ENCODE measurements at regions not wholly inside any gene's neighbourhood (a gene's known extent, or its start where the extent isn't known, plus 50 kb on each side); places are given as distances from the start of the nearest gene placed in this dataset.

GRCh38 chr6:71651636-71652035 is 234.7 kb upstream of the RIMS1 start:
- no peak overlapping the region for H3K4me3 ChIP-seq (ENCODE audit: control insufficient read depth, low read depth, low read length)
- no peak for TF ChIP-seq CTCF (IDR thresholded peaks at IDR 0.05; ENCODE audit: control insufficient read depth, insufficient read depth, low read depth, low read length, missing control alignments)
- DNase-seq (ENCODE audit: low read depth) = no peak

GRCh38 chr6:71656121-71656520 is 230.2 kb upstream of the RIMS1 start:
- H3K4me3 ChIP-seq (ENCODE audit: control insufficient read depth, low read depth, low read length) = no peak overlapping the region
- DNase-seq (ENCODE audit: low read depth) = no peak
- no peak for TF ChIP-seq CTCF (IDR thresholded peaks at IDR 0.05; ENCODE audit: control insufficient read depth, insufficient read depth, low read depth, low read length, missing control alignments)

GRCh38 chr6:71665931-71666330 is 220.4 kb upstream of the RIMS1 start:
- no peak overlapping the region for H3K4me3 ChIP-seq (ENCODE audit: control insufficient read depth, low read depth, low read length)
- DNase-seq (ENCODE audit: low read depth) = peak; percentile 14
- no peak for TF ChIP-seq CTCF (IDR thresholded peaks at IDR 0.05; ENCODE audit: control insufficient read depth, insufficient read depth, low read depth, low read length, missing control alignments)

- H3K4me3 ChIP-seq (ENCODE audit: control insufficient read depth, low read depth, low read length) = no peak overlapping the region
- no peak for TF ChIP-seq CTCF (IDR thresholded peaks at IDR 0.05; ENCODE audit: control insufficient read depth, insufficient read depth, low read depth, low read length, missing control alignments)
- DNase-seq (ENCODE audit: low read depth) = no peak
These were observed 213.5 kb upstream of the RIMS1 start for GRCh38 chr6:71672876-71673275.

- no peak overlapping the region for H3K4me3 ChIP-seq (ENCODE audit: control insufficient read depth, low read depth, low read length)
- DNase-seq (ENCODE audit: low read depth) = no peak
- TF ChIP-seq CTCF (IDR thresholded peaks at IDR 0.05; ENCODE audit: control insufficient read depth, insufficient read depth, low read depth, low read length, missing control alignments) = no peak
These were observed 211.0 kb upstream of the RIMS1 start for GRCh38 chr6:71675386-71675785.

- no peak overlapping the region for H3K4me3 ChIP-seq (ENCODE audit: control insufficient read depth, low read depth, low read length)
- DNase-seq (ENCODE audit: low read depth) = no peak
- no peak for TF ChIP-seq CTCF (IDR thresholded peaks at IDR 0.05; ENCODE audit: control insufficient read depth, insufficient read depth, low read depth, low read length, missing control alignments)
These were observed 210.1 kb upstream of the RIMS1 start for GRCh38 chr6:71676298-71676697.

- TF ChIP-seq CTCF (IDR thresholded peaks at IDR 0.05; ENCODE audit: control insufficient read depth, insufficient read depth, low read depth, low read length, missing control alignments) = no peak
- no peak for DNase-seq (ENCODE audit: low read depth)
- H3K4me3 ChIP-seq (ENCODE audit: control insufficient read depth, low read depth, low read length) = no peak overlapping the region
These were observed 208.3 kb upstream of the RIMS1 start for GRCh38 chr6:71678091-71678490.

Measured in AG09309 (cell line).